Endodermal cell (in vitro differentiated cells): ENCODE measurements at regions not wholly inside any gene's neighbourhood (a gene's known extent, or its start where the extent isn't known, plus 50 kb on each side); places are given as distances from the start of the nearest gene placed in this dataset.

Experiments
- DNase-seq: peaks from one replicate; pipeline ENCODE4 v3.0.0-alpha.2; 2017
- H3K27ac ChIP-seq: 2 replicates; pipeline ENCODE4 v1.5.1; 2013; ENCODE audit warnings: mild to moderate bottlenecking, low read depth, low read length, moderate library complexity
- H3K27me3 ChIP-seq: 2 replicates; pipeline ENCODE4 v1.6.1; 2013; ENCODE audit warnings: mild to moderate bottlenecking, low read length, moderate library complexity; ENCODE audit not compliant: insufficient read depth, control insufficient read depth, poor library complexity, severe bottlenecking
- H3K36me3 ChIP-seq: 2 replicates; pipeline ENCODE4 v1.7.0; 2013; ENCODE audit warnings: mild to moderate bottlenecking, low read length, moderate library complexity; ENCODE audit not compliant: control insufficient read depth, insufficient read depth
- H3K4me1 ChIP-seq: one replicate; pipeline ENCODE4 v1.7.0; 2013; ENCODE audit warnings: low read length; ENCODE audit not compliant: control insufficient read depth, insufficient read depth
- H3K4me3 ChIP-seq: 2 replicates; pipeline ENCODE4 v1.5.1; 2013; ENCODE audit warnings: mild to moderate bottlenecking, low read length, moderate library complexity
- H3K9ac ChIP-seq: 2 replicates; pipeline ENCODE4 v1.6.1; 2013; ENCODE audit warnings: mild to moderate bottlenecking, low read length, moderate library complexity; ENCODE audit not compliant: poor library complexity, severe bottlenecking; ENCODE audit errors: extremely low read depth
- H3K9me3 ChIP-seq: 2 replicates; pipeline ENCODE4 v1.6.1; 2013; ENCODE audit warnings: mild to moderate bottlenecking, low read length, moderate library complexity; ENCODE audit not compliant: control insufficient read depth
- H3K27ac Mint-ChIP-seq: 2 replicates; pipeline ENCODE4 v1.8.0; 2020; ENCODE audit warnings: mixed read lengths
- H3K27me3 Mint-ChIP-seq: 2 replicates; pipeline ENCODE4 v1.8.0; 2021; ENCODE audit warnings: mild to moderate bottlenecking, mixed read lengths; ENCODE audit not compliant: insufficient read depth
- H3K36me3 Mint-ChIP-seq: 2 replicates; pipeline ENCODE4 v1.8.0; 2020; ENCODE audit warnings: low read depth, mixed read lengths
- H3K4me1 Mint-ChIP-seq: 2 replicates; pipeline ENCODE4 v1.8.0; 2020; ENCODE audit warnings: mixed read lengths
- H3K4me3 Mint-ChIP-seq: 2 replicates; pipeline ENCODE4 v1.8.0; 2020; ENCODE audit warnings: mild to moderate bottlenecking, moderate library complexity, mixed read lengths
- H3K9me3 Mint-ChIP-seq: 2 replicates; pipeline ENCODE4 v1.8.0; 2020; ENCODE audit warnings: mild to moderate bottlenecking, mixed read lengths
- WGBS, 2 experiments: methylation state at CpG; one replicate each; pipeline versions ENCODE4 v1.1.5 to v1.1.7; 2013; ENCODE audit warnings: missing lambda C conversion rate in 2 of 2, mixed read lengths in 1 of 2; ENCODE audit not compliant: insufficient coverage in 1 of 2, insufficient read length in 1 of 2; 5-methylcytosine and 5-hydroxymethylcytosine counted together
- TF ChIP-seq, protein P1 (sequence below): fragments of 200-600 bp; sonication (generic); conservative IDR thresholded peaks from 2 replicates; pipeline ENCODE4 v1.5.0; 2021; ENCODE audit warnings: antibody characterized with exemption, mild to moderate bottlenecking

DNA sequence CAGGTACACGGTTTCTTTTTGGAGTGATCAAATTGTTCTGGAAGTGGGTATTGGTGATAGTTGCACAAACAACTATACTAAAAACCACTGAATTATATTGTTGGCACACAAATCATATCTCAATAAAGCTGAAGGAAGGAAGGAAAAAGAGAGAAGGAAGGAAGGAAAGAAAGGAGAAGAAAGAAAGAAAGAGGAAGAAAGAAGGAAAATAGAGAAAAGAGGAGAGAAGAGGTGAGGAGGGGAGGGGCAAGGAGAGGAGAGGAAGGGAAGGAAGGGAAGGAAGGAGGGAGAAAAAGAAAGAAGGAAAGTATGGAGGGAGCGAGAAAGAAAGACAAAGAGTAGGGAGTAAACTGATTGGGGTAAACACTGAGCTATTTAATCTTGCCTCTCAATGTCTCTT, 77.9 kb upstream of the TSC22D2 start:
- no peak overlapping the region for H3K4me3 Mint-ChIP-seq
- Histone ChIP-seq H3K9ac (no peak overlapping the region), H3K4me3 (no peak overlapping the region), H3K4me1 (peaks cover 7% of the 10 kb centered on the region), H3K36me3 (no peaks in the 10 kb centered on the region), H3K27me3 (no peaks in the 10 kb centered on the region), H3K9me3 (no peaks in the 10 kb centered on the region), H3K27ac (no peak overlapping the region)
- TF ChIP-seq, protein P1, sequence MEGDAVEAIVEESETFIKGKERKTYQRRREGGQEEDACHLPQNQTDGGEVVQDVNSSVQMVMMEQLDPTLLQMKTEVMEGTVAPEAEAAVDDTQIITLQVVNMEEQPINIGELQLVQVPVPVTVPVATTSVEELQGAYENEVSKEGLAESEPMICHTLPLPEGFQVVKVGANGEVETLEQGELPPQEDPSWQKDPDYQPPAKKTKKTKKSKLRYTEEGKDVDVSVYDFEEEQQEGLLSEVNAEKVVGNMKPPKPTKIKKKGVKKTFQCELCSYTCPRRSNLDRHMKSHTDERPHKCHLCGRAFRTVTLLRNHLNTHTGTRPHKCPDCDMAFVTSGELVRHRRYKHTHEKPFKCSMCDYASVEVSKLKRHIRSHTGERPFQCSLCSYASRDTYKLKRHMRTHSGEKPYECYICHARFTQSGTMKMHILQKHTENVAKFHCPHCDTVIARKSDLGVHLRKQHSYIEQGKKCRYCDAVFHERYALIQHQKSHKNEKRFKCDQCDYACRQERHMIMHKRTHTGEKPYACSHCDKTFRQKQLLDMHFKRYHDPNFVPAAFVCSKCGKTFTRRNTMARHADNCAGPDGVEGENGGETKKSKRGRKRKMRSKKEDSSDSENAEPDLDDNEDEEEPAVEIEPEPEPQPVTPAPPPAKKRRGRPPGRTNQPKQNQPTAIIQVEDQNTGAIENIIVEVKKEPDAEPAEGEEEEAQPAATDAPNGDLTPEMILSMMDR: no peak
- DNase-seq: no peak
- H3K9me3 Mint-ChIP-seq: no peaks in the 10 kb centered on the region
- peaks cover 7% of the 10 kb centered on the region for H3K4me1 Mint-ChIP-seq
- no peaks in the 10 kb centered on the region for H3K27me3 Mint-ChIP-seq
- no peak overlapping the region for H3K27ac Mint-ChIP-seq
- no peaks in the 10 kb centered on the region for H3K36me3 Mint-ChIP-seq
- WGBS, 2 experiments: 100% methylated on average over 1 of the region's 2 CpGs; no CpG with 5 or more reads in 1 of the 2 experiments

DNA sequence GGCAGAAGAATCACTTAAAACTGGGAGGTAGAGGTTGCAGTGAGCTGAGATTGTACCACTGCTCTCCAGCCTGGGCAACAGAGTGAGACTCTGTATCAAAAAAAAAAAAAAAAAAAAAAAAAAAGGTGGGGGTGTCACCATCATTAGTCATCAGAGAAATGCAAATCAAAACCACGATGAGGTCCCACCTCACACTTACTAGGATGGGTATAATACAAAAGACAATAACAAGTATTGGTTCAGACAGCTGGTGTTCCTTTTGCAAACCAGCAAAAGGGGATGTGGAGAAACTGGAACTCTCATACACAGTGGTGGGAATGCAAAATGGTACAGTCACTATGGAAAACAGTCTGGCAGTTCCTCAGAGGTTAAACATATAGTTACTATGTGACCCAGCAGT, 78.7 kb upstream of the TSC22D2 start:
- no peak overlapping the region for H3K27ac ChIP-seq
- Mint-ChIP-seq H3K9me3 (no peaks in the 10 kb centered on the region), H3K36me3 (no peaks in the 10 kb centered on the region), H3K4me3 (no peak overlapping the region), H3K27me3 (no peaks in the 10 kb centered on the region), H3K27ac (no peak overlapping the region), H3K4me1 (peaks cover 15% of the 10 kb centered on the region)
- no peak overlapping the region for H3K9ac ChIP-seq
- DNase-seq: no peak
- peaks cover 7% of the 10 kb centered on the region for H3K4me1 ChIP-seq
- no peaks in the 10 kb centered on the region for H3K27me3 ChIP-seq
- no CpG with 5 or more reads among the region's 1 CpG for WGBS, 2 experiments
- no peaks in the 10 kb centered on the region for H3K36me3 ChIP-seq
- no peaks in the 10 kb centered on the region for H3K9me3 ChIP-seq
- no peak overlapping the region for H3K4me3 ChIP-seq
- TF ChIP-seq, protein P1: no peak

DNA sequence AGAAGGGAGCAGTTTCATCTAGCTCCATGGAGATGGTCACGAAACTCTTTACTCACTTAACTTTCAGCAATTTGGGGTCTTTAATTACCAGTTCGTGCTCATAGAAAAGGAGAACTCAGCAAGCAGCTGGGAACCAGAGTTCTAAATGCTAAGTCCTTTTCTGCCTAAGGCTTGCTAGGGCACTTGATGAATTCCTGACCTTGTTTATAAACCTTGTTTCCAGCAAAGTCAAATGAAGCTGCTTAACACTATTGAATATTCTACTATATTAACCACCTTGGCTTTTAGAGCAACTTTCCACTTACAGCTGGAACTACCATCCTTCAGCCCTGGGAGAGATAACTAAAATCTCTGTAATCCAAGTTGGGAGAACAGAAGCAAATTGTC, 79.5 kb upstream of the TSC22D2 start:
- no peaks in the 10 kb centered on the region for H3K27me3 ChIP-seq
- H3K4me3 ChIP-seq: no peak overlapping the region
- no peak for DNase-seq
- no peaks in the 10 kb centered on the region for H3K9me3 ChIP-seq
- H3K4me3 Mint-ChIP-seq: no peak overlapping the region
- H3K27ac Mint-ChIP-seq: no peak overlapping the region
- H3K4me1 Mint-ChIP-seq: peaks cover 20% of the 10 kb centered on the region
- no peaks in the 10 kb centered on the region for H3K36me3 ChIP-seq
- H3K36me3 Mint-ChIP-seq: no peaks in the 10 kb centered on the region
- no peaks in the 10 kb centered on the region for H3K27me3 Mint-ChIP-seq
- 92% methylated on average over 2 of the region's 2 CpGs for WGBS, 2 experiments
- H3K4me1 ChIP-seq: peaks cover 12% of the 10 kb centered on the region
- TF ChIP-seq, protein P1: no peak
- H3K9ac ChIP-seq: no peak overlapping the region
- peaks cover under 1% of the 10 kb centered on the region for H3K9me3 Mint-ChIP-seq
- H3K27ac ChIP-seq: no peak overlapping the region
